ENCODE measurements at regions not wholly inside any gene's neighbourhood (a gene's known extent, or its start where the extent isn't known, plus 50 kb on each side); places are given as distances from the start of the nearest gene placed in this dataset.

- Histone ChIP-seq H3K9ac (no peak overlapping the region), H3K79me2 (no peaks in the 10 kb centered on the region), H3K27ac (no peak overlapping the region), H3K4me2 (ENCODE audit: low read length) (no peak overlapping the region), H3K4me1 (no peaks in the 10 kb centered on the region), H3K27me3 (ENCODE audit: control insufficient read depth, insufficient read depth, low read length) (no peaks in the 10 kb centered on the region), H3K36me3 (ENCODE audit: control insufficient read depth, insufficient read depth, low read length) (no peaks in the 10 kb centered on the region), H3K4me3 (ENCODE audit: low read depth, low read length) (no peak overlapping the region), H2AFZ (no peak overlapping the region), H3K9me3 (ENCODE audit: control insufficient read depth, low read length) (no peaks in the 10 kb centered on the region)
- TF ChIP-seq CTCF (IDR thresholded peaks at IDR 0.05), result no peak
Measured at GRCh38 chr21:19695796-19696195, 1292.2 kb upstream of the TMPRSS15 start.

GRCh38 chr21:19700476-19700875 lies 1296.9 kb upstream of the TMPRSS15 start:
- no peak for TF ChIP-seq CTCF (IDR thresholded peaks at IDR 0.05)
- Histone ChIP-seq H3K79me2 (no peaks in the 10 kb centered on the region), H2AFZ (no peak overlapping the region), H3K36me3 (ENCODE audit: control insufficient read depth, insufficient read depth, low read length) (no peaks in the 10 kb centered on the region), H3K9ac (no peak overlapping the region), H3K4me3 (ENCODE audit: low read depth, low read length) (no peak overlapping the region), H3K9me3 (ENCODE audit: control insufficient read depth, low read length) (no peaks in the 10 kb centered on the region), H3K4me1 (no peaks in the 10 kb centered on the region), H3K27ac (no peak overlapping the region), H3K4me2 (ENCODE audit: low read length) (no peak overlapping the region), H3K27me3 (ENCODE audit: control insufficient read depth, insufficient read depth, low read length) (no peaks in the 10 kb centered on the region)

- no peak overlapping the region for H2AFZ ChIP-seq
- no peaks in the 10 kb centered on the region for H3K9me3 ChIP-seq (ENCODE audit: control insufficient read depth, low read length)
- no peak overlapping the region for H3K9ac ChIP-seq
- no peak overlapping the region for H3K4me3 ChIP-seq (ENCODE audit: low read depth, low read length)
- no peak overlapping the region for H3K4me2 ChIP-seq (ENCODE audit: low read length)
- H3K36me3 ChIP-seq (ENCODE audit: control insufficient read depth, insufficient read depth, low read length), result no peaks in the 10 kb centered on the region
- no peaks in the 10 kb centered on the region for H3K79me2 ChIP-seq
- H3K27me3 ChIP-seq (ENCODE audit: control insufficient read depth, insufficient read depth, low read length), result no peaks in the 10 kb centered on the region
- H3K27ac ChIP-seq, result no peak overlapping the region
- no peaks in the 10 kb centered on the region for H3K4me1 ChIP-seq
- no peak for TF ChIP-seq CTCF (IDR thresholded peaks at IDR 0.05)
Measured at GRCh38 chr21:19702726-19703125, 1295.5 kb upstream of the NCAM2 start.

GRCh38 chr21:19704832-19705231 lies 1293.4 kb upstream of the NCAM2 start:
- Histone ChIP-seq H2AFZ (no peak overlapping the region), H3K27me3 (ENCODE audit: control insufficient read depth, insufficient read depth, low read length) (no peaks in the 10 kb centered on the region), H3K4me3 (ENCODE audit: low read depth, low read length) (no peak overlapping the region), H3K27ac (no peak overlapping the region), H3K9ac (no peak overlapping the region), H3K9me3 (ENCODE audit: control insufficient read depth, low read length) (no peaks in the 10 kb centered on the region), H3K4me1 (no peaks in the 10 kb centered on the region), H3K36me3 (ENCODE audit: control insufficient read depth, insufficient read depth, low read length) (no peaks in the 10 kb centered on the region), H3K79me2 (no peaks in the 10 kb centered on the region), H3K4me2 (ENCODE audit: low read length) (no peak overlapping the region)
- no peak for TF ChIP-seq CTCF (IDR thresholded peaks at IDR 0.05)

GRCh38 chr21:19712441-19712840 lies 1285.8 kb upstream of the NCAM2 start:
- Histone ChIP-seq H3K9me3 (ENCODE audit: control insufficient read depth, low read length) (no peaks in the 10 kb centered on the region), H3K27ac (no peak overlapping the region), H2AFZ (no peak overlapping the region), H3K9ac (no peak overlapping the region), H3K36me3 (ENCODE audit: control insufficient read depth, insufficient read depth, low read length) (no peaks in the 10 kb centered on the region), H3K79me2 (no peaks in the 10 kb centered on the region), H3K4me1 (no peaks in the 10 kb centered on the region), H3K4me2 (ENCODE audit: low read length) (no peak overlapping the region), H3K27me3 (ENCODE audit: control insufficient read depth, insufficient read depth, low read length) (no peaks in the 10 kb centered on the region), H3K4me3 (ENCODE audit: low read depth, low read length) (no peak overlapping the region)
- TF ChIP-seq CTCF (IDR thresholded peaks at IDR 0.05), result no peak
